ENCODE measurements at regions not wholly inside any gene's neighbourhood (a gene's known extent, or its start where the extent isn't known, plus 50 kb on each side); places are given as distances from the start of the nearest gene placed in this dataset.
A peak's percentile ranks its signal among the peaks of the same experiment; 100 is the strongest.
"Not testable (repeated sequence)": the region's sequence is repeated elsewhere in the genome, so short reads cannot be mapped to it uniquely, and the experiment has no call there.

GRCh38 chr10:28903736-28904135 lies 226.4 kb downstream of the BAMBI start:
- H3K4me3 ChIP-seq (ENCODE audit: low read depth, low read length) = no peak overlapping the region
- DNase-seq (ENCODE audit: low read depth) = no peak
- TF ChIP-seq, protein P1, sequence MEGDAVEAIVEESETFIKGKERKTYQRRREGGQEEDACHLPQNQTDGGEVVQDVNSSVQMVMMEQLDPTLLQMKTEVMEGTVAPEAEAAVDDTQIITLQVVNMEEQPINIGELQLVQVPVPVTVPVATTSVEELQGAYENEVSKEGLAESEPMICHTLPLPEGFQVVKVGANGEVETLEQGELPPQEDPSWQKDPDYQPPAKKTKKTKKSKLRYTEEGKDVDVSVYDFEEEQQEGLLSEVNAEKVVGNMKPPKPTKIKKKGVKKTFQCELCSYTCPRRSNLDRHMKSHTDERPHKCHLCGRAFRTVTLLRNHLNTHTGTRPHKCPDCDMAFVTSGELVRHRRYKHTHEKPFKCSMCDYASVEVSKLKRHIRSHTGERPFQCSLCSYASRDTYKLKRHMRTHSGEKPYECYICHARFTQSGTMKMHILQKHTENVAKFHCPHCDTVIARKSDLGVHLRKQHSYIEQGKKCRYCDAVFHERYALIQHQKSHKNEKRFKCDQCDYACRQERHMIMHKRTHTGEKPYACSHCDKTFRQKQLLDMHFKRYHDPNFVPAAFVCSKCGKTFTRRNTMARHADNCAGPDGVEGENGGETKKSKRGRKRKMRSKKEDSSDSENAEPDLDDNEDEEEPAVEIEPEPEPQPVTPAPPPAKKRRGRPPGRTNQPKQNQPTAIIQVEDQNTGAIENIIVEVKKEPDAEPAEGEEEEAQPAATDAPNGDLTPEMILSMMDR (IDR thresholded peaks at IDR 0.05; ENCODE audit: insufficient read depth, low read depth, low read length) = no peak

- TF ChIP-seq, protein P1 (IDR thresholded peaks at IDR 0.05; ENCODE audit: insufficient read depth, low read depth, low read length) = no peak
- H3K4me3 ChIP-seq (ENCODE audit: low read depth, low read length) = no peak overlapping the region
- no peak for DNase-seq (ENCODE audit: low read depth)
These were observed 228.1 kb downstream of the BAMBI start for GRCh38 chr10:28905371-28905770.

- H3K4me3 ChIP-seq (ENCODE audit: low read depth, low read length) = no peak overlapping the region
- TF ChIP-seq, protein P1 (IDR thresholded peaks at IDR 0.05; ENCODE audit: insufficient read depth, low read depth, low read length) = no peak
These were observed 228.7 kb downstream of the BAMBI start for GRCh38 chr10:28906011-28906411.

DNA sequence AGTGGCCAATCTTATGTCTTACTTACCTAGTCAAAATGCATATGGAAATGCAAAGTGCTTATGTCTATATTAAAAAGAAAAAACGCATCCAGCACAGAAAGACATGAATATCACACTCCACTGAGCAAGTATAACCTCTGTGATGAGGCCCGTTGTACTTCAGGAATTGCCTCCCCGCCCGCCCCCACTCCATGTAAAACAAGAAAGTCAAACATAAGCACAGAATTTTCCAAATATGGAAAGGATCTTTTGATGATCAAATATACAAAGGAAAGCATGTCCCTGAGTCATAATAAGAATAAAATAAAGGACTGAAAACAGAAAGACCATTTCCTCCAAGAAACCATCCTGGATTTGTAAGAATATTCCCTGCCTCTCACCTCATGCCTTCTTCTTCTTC lies 229.1 kb downstream of the BAMBI start:
- no peak overlapping the region for H3K4me3 ChIP-seq (ENCODE audit: low read depth, low read length)
- DNase-seq (ENCODE audit: low read depth) = no peak
- TF ChIP-seq, protein P1 (IDR thresholded peaks at IDR 0.05; ENCODE audit: insufficient read depth, low read depth, low read length) = no peak

More at GRCh38 chr10:28906011-28906411, 228.7 kb downstream of the BAMBI start:
- DNase-seq (ENCODE audit: low read depth) = no peak

GRCh38 chr10:28906934-28907333 lies 229.6 kb downstream of the BAMBI start:
- no peak overlapping the region for H3K4me3 ChIP-seq (ENCODE audit: low read depth, low read length)
- TF ChIP-seq, protein P1 (IDR thresholded peaks at IDR 0.05; ENCODE audit: insufficient read depth, low read depth, low read length) = no peak
- peak; percentile 47 for DNase-seq (ENCODE audit: low read depth)

DNA sequence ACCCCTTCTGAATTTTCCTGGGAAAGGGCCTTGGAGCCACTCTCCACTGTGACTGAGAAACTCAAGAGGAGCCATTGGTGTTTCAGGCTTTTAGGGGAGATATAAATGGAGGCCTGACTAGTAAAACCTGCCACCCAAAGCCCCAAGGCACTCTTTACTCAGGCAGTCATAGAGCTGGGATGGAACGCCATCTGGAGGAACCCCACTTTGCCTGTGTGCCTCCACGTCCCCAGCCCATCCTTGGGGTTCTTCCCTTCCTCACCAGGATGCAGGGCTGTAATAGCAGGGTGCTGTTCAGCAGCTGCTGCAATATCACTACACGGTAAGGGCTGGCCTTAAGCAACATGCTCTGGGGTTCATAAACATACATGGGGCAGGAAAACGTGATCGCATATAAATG lies 232.6 kb downstream of the BAMBI start:
- H3K4me3 ChIP-seq (ENCODE audit: low read depth, low read length) = no peak overlapping the region
- DNase-seq (ENCODE audit: low read depth) = no peak
- TF ChIP-seq, protein P1 (IDR thresholded peaks at IDR 0.05; ENCODE audit: insufficient read depth, low read depth, low read length) = no peak

GRCh38 chr10:28910956-28911355 lies 233.6 kb downstream of the BAMBI start:
- TF ChIP-seq, protein P1 (IDR thresholded peaks at IDR 0.05; ENCODE audit: insufficient read depth, low read depth, low read length) = no peak
- no peak overlapping the region for H3K4me3 ChIP-seq (ENCODE audit: low read depth, low read length)
- DNase-seq (ENCODE audit: low read depth) = peak; percentile 17

GRCh38 chr10:28911511-28911910 lies 234.2 kb downstream of the BAMBI start:
- H3K4me3 ChIP-seq (ENCODE audit: low read depth, low read length) = not testable (repeated sequence)

More at GRCh38 chr10:28911511-28911910, 234.2 kb downstream of the BAMBI start:
- DNase-seq (ENCODE audit: low read depth) = not testable (repeated sequence)
